ENCODE measurements at regions not wholly inside any gene's neighbourhood (a gene's known extent, or its start where the extent isn't known, plus 50 kb on each side); places are given as distances from the start of the nearest gene placed in this dataset.

- TF ChIP-seq NFIC (IDR thresholded peaks at IDR 0.05) (no peak), YY1 (IDR thresholded peaks at IDR 0.05; ENCODE audit: low read depth) (no peak), REST (IDR thresholded peaks at IDR 0.05; ENCODE audit: low read depth) (no peak), RAD21 (IDR thresholded peaks at IDR 0.05; ENCODE audit: low read depth) (no peak), TAF1 (IDR thresholded peaks at IDR 0.05; ENCODE audit: low read depth) (no peak), TCF12 (IDR thresholded peaks at IDR 0.05; ENCODE audit: low read depth) (no peak), MAX (IDR thresholded peaks at IDR 0.05) (no peak), EP300 (IDR thresholded peaks at IDR 0.05; ENCODE audit: borderline replicate concordance) (no peak), USF1 (IDR thresholded peaks at IDR 0.05) (no peak), EGR1 (IDR thresholded peaks at IDR 0.05) (no peak), CEBPB (IDR thresholded peaks at IDR 0.05) (no peak), CREB1 (IDR thresholded peaks at IDR 0.05; ENCODE audit: low read depth) (no peak), FOXM1 (IDR thresholded peaks at IDR 0.05; ENCODE audit: borderline replicate concordance, low read depth) (no peak), TEAD4 (IDR thresholded peaks at IDR 0.05) (no peak), ZBTB7A (IDR thresholded peaks at IDR 0.05; ENCODE audit: low read depth) (no peak)
Observed at GRCh38 chr2:199042660-199043379, 414.9 kb downstream of the SATB2 start.

- TF ChIP-seq MAX (IDR thresholded peaks at IDR 0.05) (no peak), FOXM1 (IDR thresholded peaks at IDR 0.05; ENCODE audit: borderline replicate concordance, low read depth) (no peak), EP300 (IDR thresholded peaks at IDR 0.05; ENCODE audit: borderline replicate concordance) (no peak), REST (IDR thresholded peaks at IDR 0.05; ENCODE audit: low read depth) (no peak)
Observed at GRCh38 chr2:199040522-199040921, 417.2 kb downstream of the SATB2 start.

- no peak for TF ChIP-seq CEBPB (IDR thresholded peaks at IDR 0.05)
- no peak for TF ChIP-seq MAX (IDR thresholded peaks at IDR 0.05)
Observed at GRCh38 chr2:199025146-199025545, 432.6 kb downstream of the SATB2 start.

- TF ChIP-seq CREB1 (IDR thresholded peaks at IDR 0.05; ENCODE audit: low read depth) (no peak), FOXM1 (IDR thresholded peaks at IDR 0.05; ENCODE audit: borderline replicate concordance, low read depth) (no peak), TAF1 (IDR thresholded peaks at IDR 0.05; ENCODE audit: low read depth) (no peak), MAX (IDR thresholded peaks at IDR 0.05) (no peak), CEBPB (IDR thresholded peaks at IDR 0.05) (no peak), EP300 (IDR thresholded peaks at IDR 0.05; ENCODE audit: borderline replicate concordance) (no peak), TCF12 (IDR thresholded peaks at IDR 0.05; ENCODE audit: low read depth) (no peak), YY1 (IDR thresholded peaks at IDR 0.05; ENCODE audit: low read depth) (no peak), USF1 (IDR thresholded peaks at IDR 0.05) (no peak), NFIC (IDR thresholded peaks at IDR 0.05) (no peak), ZBTB7A (IDR thresholded peaks at IDR 0.05; ENCODE audit: low read depth) (no peak), REST (IDR thresholded peaks at IDR 0.05; ENCODE audit: low read depth) (no peak), TEAD4 (IDR thresholded peaks at IDR 0.05) (no peak), EGR1 (IDR thresholded peaks at IDR 0.05) (no peak), RAD21 (IDR thresholded peaks at IDR 0.05; ENCODE audit: low read depth) (no peak)
Observed at GRCh38 chr2:199024224-199024623, 433.5 kb downstream of the SATB2 start.

All from Ishikawa (cell line).